ENCODE measurements at regions not wholly inside any gene's neighbourhood (a gene's known extent, or its start where the extent isn't known, plus 50 kb on each side); places are given as distances from the start of the nearest gene placed in this dataset.

DNA sequence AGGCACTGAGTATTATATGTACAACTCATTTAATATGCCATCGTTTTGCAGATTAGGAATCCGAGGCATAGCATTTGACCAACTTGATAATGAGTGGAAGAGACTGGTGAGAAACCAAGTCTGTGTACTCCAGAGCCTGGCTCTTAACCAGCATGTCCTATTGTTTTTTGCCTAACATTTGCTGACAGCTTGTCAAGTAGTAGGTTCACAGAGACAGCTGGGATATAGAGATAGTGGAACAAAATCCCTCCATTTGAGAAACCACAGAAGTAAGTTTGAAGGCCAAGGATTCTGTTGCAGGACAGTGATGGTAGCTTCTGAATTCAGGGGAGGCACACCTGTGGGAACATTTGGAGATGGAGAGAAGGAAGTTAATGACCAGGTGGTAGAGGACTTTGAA is 206.9 kb upstream of the PRPS1L1 start:
- TF ChIP-seq CTCF (IDR thresholded peaks at IDR 0.05) (no peak), POLR2A (IDR thresholded peaks at IDR 0.05) (no peak)
